K562 (cell line): ENCODE measurements at regions not wholly inside any gene's neighbourhood (a gene's known extent, or its start where the extent isn't known, plus 50 kb on each side); places are given as distances from the start of the nearest gene placed in this dataset.

Experiments
- MAFK ChIP-seq: IDR thresholded peaks from 2 replicates; pipeline ENCODE4 v1.6.1; 2011; ENCODE audit warnings: low read length, improper control_type of control experiment
- SAFB ChIP-seq: fragments of 200-400 bp; formaldehyde crosslinking; IDR thresholded peaks from 2 replicates; pipeline ENCODE4 v1.6.1; 2017; ENCODE audit warnings: low read depth, low read length, borderline replicate concordance
- SIRT6 ChIP-seq: IDR thresholded peaks from one replicate; pipeline ENCODE4 v1.6.1; 2012; ENCODE audit warnings: low read depth, mild to moderate bottlenecking, control low read depth, inconsistent platforms, low read length, moderate library complexity
- SIX5 ChIP-seq, 2 experiments: IDR thresholded peaks; 2 replicates each; pipeline ENCODE4 v1.6.1; 2011; ENCODE audit warnings: low read length in 2 of 2, borderline replicate concordance in 1 of 2, low read depth in 1 of 2, mild to moderate bottlenecking in 1 of 2, moderate library complexity in 1 of 2; ENCODE audit not compliant: insufficient read depth in 1 of 2
- TFE3 ChIP-seq: fragments of 450-650 bp; formaldehyde crosslinking; IDR thresholded peaks from 2 replicates; pipeline ENCODE4 v1.4.0; 2020; ENCODE audit warnings: mild to moderate bottlenecking, mixed read lengths
- YY1 ChIP-seq, 3 experiments: IDR thresholded peaks; 2 replicates each; pipeline ENCODE4 v1.6.1; 2011; ENCODE audit warnings: low read length in 2 of 3, mild to moderate bottlenecking in 2 of 3, moderate library complexity in 2 of 3, borderline replicate concordance in 1 of 3, control low read depth in 1 of 3, low read depth in 1 of 3; ENCODE audit not compliant: insufficient read depth in 3 of 3, insufficient replicate concordance in 2 of 3, control insufficient read depth in 1 of 3, insufficient read length in 1 of 3; ENCODE audit errors: extremely low read depth in 1 of 3
- ZBTB43 ChIP-seq: sonication (generic); formaldehyde crosslinking; IDR thresholded peaks from 2 replicates; pipeline ENCODE4 v1.8.0; 2023; ENCODE audit warnings: mild to moderate bottlenecking, missing genetic modification reagents
- TF ChIP-seq, protein P1 (sequence below): fragments of 450-650 bp; IDR thresholded peaks from 2 replicates; pipeline ENCODE4 v1.6.1; 2018; ENCODE audit not compliant: partially characterized antibody
- TF ChIP-seq, protein P2 (sequence below): sonication (generic); formaldehyde crosslinking; IDR thresholded peaks from 2 replicates; pipeline ENCODE4 v1.8.0; 2023; ENCODE audit warnings: mild to moderate bottlenecking, missing genetic modification reagents
- TF ChIP-seq, protein P3 (sequence below): IDR thresholded peaks from 2 replicates; pipeline ENCODE4 v1.6.1; 2012; ENCODE audit warnings: low read depth, low read length, improper control_type of control experiment, borderline replicate concordance
- TF ChIP-seq, protein P4 (sequence below): fragments of 250-450 bp; sonication (Bioruptor Pico); IDR thresholded peaks from 2 replicates; pipeline ENCODE4 v1.8.0; 2021; ENCODE audit warnings: borderline replicate concordance, mild to moderate bottlenecking, moderate library complexity; ENCODE audit not compliant: poor library complexity, severe bottlenecking

- TF ChIP-seq, protein P1, sequence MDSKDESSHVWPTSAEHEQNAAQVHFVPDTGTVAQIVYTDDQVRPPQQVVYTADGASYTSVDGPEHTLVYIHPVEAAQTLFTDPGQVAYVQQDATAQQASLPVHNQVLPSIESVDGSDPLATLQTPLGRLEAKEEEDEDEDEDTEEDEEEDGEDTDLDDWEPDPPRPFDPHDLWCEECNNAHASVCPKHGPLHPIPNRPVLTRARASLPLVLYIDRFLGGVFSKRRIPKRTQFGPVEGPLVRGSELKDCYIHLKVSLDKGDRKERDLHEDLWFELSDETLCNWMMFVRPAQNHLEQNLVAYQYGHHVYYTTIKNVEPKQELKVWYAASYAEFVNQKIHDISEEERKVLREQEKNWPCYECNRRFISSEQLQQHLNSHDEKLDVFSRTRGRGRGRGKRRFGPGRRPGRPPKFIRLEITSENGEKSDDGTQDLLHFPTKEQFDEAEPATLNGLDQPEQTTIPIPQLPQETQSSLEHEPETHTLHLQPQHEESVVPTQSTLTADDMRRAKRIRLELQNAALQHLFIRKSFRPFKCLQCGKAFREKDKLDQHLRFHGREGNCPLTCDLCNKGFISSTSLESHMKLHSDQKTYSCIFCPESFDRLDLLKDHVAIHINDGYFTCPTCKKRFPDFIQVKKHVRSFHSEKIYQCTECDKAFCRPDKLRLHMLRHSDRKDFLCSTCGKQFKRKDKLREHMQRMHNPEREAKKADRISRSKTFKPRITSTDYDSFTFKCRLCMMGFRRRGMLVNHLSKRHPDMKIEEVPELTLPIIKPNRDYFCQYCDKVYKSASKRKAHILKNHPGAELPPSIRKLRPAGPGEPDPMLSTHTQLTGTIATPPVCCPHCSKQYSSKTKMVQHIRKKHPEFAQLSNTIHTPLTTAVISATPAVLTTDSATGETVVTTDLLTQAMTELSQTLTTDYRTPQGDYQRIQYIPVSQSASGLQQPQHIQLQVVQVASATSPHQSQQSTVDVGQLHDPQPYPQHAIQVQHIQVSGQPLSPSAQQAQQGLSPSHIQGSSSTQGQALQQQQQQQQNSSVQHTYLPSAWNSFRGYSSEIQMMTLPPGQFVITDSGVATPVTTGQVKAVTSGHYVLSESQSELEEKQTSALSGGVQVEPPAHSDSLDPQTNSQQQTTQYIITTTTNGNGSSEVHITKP: no peak
- TF ChIP-seq, protein P2, sequence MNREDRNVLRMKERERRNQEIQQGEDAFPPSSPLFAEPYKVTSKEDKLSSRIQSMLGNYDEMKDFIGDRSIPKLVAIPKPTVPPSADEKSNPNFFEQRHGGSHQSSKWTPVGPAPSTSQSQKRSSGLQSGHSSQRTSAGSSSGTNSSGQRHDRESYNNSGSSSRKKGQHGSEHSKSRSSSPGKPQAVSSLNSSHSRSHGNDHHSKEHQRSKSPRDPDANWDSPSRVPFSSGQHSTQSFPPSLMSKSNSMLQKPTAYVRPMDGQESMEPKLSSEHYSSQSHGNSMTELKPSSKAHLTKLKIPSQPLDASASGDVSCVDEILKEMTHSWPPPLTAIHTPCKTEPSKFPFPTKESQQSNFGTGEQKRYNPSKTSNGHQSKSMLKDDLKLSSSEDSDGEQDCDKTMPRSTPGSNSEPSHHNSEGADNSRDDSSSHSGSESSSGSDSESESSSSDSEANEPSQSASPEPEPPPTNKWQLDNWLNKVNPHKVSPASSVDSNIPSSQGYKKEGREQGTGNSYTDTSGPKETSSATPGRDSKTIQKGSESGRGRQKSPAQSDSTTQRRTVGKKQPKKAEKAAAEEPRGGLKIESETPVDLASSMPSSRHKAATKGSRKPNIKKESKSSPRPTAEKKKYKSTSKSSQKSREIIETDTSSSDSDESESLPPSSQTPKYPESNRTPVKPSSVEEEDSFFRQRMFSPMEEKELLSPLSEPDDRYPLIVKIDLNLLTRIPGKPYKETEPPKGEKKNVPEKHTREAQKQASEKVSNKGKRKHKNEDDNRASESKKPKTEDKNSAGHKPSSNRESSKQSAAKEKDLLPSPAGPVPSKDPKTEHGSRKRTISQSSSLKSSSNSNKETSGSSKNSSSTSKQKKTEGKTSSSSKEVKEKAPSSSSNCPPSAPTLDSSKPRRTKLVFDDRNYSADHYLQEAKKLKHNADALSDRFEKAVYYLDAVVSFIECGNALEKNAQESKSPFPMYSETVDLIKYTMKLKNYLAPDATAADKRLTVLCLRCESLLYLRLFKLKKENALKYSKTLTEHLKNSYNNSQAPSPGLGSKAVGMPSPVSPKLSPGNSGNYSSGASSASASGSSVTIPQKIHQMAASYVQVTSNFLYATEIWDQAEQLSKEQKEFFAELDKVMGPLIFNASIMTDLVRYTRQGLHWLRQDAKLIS (CRISPR knock-in tag): no peak
- TF ChIP-seq TFE3 (no peak), SIX5 (IDR thresholded peaks at IDR 0.05; ENCODE audit: borderline replicate concordance in 1 of 2, insufficient read depth in 1 of 2, low read depth in 1 of 2, low read length in 2 of 2) (no peak), SIRT6 (no peak), ZBTB43 (no peak), YY1 (IDR thresholded peaks at IDR 0.05; ENCODE audit: borderline replicate concordance in 1 of 3, control insufficient read depth in 1 of 3, extremely low read depth in 1 of 3, insufficient read depth in 3 of 3, insufficient read length in 1 of 3, insufficient replicate concordance in 2 of 3, low read depth in 1 of 3, low read length in 2 of 3) (no peak), SAFB (no peak), MAFK (no peak)
- TF ChIP-seq, protein P3, sequence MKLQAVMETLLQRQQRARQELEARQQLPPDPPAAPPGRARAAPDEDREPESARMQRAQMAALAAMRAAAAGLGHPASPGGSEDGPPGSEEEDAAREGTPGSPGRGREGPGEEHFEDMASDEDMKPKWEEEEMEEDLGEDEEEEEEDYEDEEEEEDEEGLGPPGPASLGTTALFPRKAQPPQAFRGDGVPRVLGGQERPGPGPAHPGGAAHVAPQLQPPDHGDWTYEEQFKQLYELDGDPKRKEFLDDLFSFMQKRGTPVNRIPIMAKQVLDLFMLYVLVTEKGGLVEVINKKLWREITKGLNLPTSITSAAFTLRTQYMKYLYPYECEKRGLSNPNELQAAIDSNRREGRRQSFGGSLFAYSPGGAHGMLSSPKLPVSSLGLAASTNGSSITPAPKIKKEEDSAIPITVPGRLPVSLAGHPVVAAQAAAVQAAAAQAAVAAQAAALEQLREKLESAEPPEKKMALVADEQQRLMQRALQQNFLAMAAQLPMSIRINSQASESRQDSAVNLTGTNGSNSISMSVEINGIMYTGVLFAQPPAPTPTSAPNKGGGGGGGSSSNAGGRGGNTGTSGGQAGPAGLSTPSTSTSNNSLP: no peak
- TF ChIP-seq, protein P4, sequence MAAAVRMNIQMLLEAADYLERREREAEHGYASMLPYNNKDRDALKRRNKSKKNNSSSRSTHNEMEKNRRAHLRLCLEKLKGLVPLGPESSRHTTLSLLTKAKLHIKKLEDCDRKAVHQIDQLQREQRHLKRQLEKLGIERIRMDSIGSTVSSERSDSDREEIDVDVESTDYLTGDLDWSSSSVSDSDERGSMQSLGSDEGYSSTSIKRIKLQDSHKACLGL (CRISPR knock-in tag): no peak
Measured at GRCh38 chr1:95179205-95179986, 54.6 kb upstream of the RWDD3 start (continued).
